Skeletal muscle cell (primary cell): ENCODE measurements at regions not wholly inside any gene's neighbourhood (a gene's known extent, or its start where the extent isn't known, plus 50 kb on each side); places are given as distances from the start of the nearest gene placed in this dataset.
"Not testable (repeated sequence)": the region's sequence is repeated elsewhere in the genome, so short reads cannot be mapped to it uniquely, and the experiment has no call there.

Experiments
- DNase-seq: peaks from one replicate; pipeline ENCODE4 v3.0.0-alpha.2; 2010; ENCODE audit warnings: low read depth
- H3K4me3 ChIP-seq: 2 replicates; pipeline ENCODE4 v1.5.1; 2011; ENCODE audit warnings: low read depth, mild to moderate bottlenecking, control low read depth, low read length, moderate library complexity

- DNase-seq = no peak
- H3K4me3 ChIP-seq = no peak overlapping the region
Measured at GRCh38 chrX:129007631-129008030, 515.7 kb downstream of the SMARCA1 start.

DNA sequence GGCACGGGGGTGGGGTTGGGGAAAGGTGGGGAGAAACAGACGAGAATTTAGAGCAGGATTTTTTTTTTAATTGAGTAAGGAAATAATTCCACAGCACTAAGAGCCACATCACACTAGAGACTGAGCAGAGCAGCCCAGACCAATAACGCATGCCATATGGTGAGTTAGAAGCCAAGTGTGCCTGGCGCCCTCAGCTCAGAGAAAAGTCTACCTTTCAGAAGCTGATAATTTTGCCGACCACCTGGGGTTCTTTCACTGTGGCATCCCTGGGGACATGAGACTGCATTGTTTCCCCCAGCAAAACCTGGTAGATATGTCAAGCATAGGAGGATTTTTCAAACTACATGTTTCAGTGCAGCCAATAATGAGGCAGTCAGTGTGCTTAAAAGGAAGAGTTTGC, 516.8 kb downstream of the SMARCA1 start:
- DNase-seq = no peak
- no peak overlapping the region for H3K4me3 ChIP-seq

DNA sequence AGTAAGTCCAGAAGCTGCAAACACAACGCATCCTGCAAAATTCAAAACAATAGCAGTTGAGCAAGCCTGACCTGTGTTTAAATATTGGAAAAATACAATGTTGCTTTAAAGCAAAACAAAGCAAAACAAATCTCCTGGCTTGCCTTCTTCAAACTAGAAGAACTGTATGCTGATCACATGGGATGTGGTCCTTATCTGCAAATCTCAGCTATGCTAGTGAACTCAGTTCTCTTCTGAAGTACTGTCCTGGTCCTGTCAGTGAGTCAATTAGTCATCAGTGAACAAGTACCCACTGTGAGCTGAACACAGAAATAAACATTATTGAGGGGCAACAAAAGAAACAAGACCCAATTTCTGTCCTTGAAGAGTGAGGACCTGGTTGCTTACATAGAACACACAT, 522.5 kb downstream of the SMARCA1 start:
- no peak for DNase-seq
- H3K4me3 ChIP-seq = no peak overlapping the region

- H3K4me3 ChIP-seq = no peak overlapping the region
- DNase-seq = no peak
Measured at GRCh38 chrX:129000018-129000417, 523.3 kb downstream of the SMARCA1 start.

DNA sequence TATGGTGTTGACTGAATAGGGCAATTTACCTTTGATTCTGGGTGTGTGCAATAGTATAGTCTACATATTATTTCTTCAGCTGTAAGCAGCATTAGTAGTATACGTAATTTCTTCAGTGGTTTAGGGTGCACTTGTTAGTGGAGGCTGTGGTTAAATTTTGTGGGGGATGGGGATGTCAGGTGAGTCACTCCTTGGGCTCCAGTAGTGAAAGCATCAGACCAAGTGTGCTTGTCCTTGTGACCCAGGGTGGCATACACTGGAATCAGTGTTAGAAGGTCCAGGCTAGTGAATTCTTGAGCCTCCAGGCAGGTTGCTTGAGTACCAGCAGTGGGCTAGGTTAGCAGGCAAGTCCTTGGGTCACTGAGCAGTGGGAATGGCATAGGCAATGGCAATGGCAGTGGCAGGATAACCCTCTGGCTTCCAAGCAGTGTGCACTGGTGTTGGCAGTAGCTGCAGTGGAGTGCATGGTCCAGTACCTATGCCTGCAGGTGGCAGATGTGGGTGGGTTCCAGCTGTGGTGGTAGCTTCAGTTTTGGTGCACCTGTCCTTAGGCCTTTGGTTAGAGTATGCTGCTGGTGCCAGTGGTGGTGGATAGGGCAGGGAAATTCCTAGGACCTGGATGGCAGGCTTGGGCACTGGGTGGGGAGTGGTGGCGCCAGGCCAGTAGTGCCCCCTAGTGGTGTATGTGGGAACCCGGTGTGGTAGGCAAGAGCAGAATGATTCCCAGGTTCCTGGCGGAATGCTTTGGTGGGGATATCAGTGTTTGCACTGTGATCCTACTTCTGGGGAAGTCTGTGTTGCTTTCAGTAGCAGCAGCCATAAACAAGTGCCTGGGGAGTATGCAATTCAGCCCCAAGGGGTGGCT, 531.0 kb downstream of the SMARCA1 start:
- no peak for DNase-seq
- no peak overlapping the region for H3K4me3 ChIP-seq

DNA sequence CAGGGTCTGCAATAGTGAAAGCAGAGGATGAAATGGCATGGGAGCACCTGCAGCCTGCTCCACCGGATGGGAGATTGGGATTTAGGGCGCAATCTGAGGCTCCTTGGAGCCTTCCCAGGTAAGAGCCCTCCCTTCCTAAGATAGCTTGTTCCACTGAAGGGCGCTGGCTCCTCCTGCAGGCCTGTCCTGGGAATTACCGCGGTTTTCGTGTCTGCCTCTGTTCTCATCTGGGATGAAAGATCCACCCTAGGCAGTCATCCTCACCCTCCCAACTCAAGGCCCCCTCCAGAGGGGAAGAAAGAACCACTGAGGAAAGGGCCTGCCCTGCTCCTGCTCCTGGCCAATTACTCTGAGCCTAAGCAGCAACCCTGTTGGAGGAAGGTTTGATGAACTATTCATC, 547.5 kb downstream of the SMARCA1 start:
- DNase-seq = no peak
- no peak overlapping the region for H3K4me3 ChIP-seq

- no peak for DNase-seq
- no peak overlapping the region for H3K4me3 ChIP-seq
Measured at GRCh38 chrX:128973033-128973432, 550.3 kb downstream of the SMARCA1 start.

DNA sequence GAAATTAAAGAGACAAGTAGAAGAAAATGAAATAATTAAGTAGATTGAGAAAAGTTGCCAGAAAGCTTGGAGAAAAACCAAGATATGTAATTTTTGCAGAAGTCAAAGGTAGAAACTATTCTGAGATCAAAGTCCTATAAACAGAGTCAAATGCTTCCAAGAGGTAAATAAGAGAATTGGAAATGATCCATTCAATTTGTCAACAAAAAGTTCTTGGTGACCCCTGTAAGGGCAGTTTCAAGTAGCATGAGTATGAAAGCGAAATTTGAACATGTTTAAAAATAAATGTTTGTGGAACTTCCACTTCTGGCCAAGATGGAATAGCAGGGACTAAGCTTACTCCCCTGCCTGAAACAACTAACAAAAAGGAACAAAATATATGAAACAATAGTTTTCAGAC, 562.0 kb downstream of the SMARCA1 start:
- DNase-seq = no peak
- H3K4me3 ChIP-seq = no peak overlapping the region

- not testable (repeated sequence) for H3K4me3 ChIP-seq, DNase-seq
Measured at GRCh38 chrX:128954697-128955096, 568.6 kb downstream of the SMARCA1 start.

GRCh38 chrX:128931071-128931470, 592.2 kb downstream of the SMARCA1 start:
- DNase-seq = no peak
- no peak overlapping the region for H3K4me3 ChIP-seq

- DNase-seq = no peak
- no peak overlapping the region for H3K4me3 ChIP-seq
Measured at GRCh38 chrX:128929271-128930057, 593.8 kb downstream of the SMARCA1 start.

DNA sequence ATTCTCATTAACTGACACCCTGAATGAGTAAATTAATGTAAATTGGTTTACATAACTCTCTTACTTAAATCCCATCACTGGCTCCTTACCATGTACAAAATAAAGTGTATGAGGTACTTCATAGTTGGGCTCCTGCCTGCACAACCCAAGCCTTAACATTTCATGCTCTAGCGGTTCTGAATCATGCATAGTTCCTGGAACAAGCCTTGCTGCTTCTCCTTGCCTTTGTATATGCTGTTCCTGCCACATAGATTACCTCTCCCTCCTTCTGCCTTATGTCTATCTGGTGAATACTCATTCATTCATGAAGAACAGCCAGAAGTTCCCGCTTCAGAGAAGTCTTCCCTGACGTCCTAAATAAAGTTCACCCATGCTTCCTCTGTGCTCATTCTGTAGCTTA, 594.7 kb downstream of the SMARCA1 start:
- no peak overlapping the region for H3K4me3 ChIP-seq
- DNase-seq = no peak

GRCh38 chrX:128927363-128927762, 595.9 kb downstream of the SMARCA1 start:
- H3K4me3 ChIP-seq = no peak overlapping the region
- no peak for DNase-seq

- H3K4me3 ChIP-seq = no peak overlapping the region
- no peak for DNase-seq
Measured at GRCh38 chrX:128906753-128907152, 616.5 kb downstream of the SMARCA1 start.

GRCh38 chrX:128901018-128901417, 622.3 kb downstream of the SMARCA1 start:
- no peak overlapping the region for H3K4me3 ChIP-seq
- DNase-seq = no peak

DNA sequence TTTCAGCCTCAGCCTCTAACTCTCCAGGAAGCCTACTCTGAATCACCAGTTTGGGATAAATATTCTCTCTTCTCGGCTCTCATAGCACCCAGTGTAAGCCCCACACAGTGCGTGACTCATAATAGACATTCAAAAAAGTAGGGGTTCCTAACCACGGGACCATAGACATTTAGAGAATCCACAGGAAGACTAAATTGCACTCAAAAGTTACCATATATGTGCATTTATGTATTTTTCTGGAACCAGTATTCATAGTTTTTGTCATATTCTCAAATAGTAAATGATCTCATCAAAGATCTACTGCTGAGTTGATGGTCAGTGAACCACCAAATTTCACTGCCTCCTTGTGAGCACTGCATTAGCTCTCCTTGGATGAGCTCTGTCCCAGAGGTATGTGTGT, 625.7 kb downstream of the SMARCA1 start:
- DNase-seq = no peak
- no peak overlapping the region for H3K4me3 ChIP-seq

DNA sequence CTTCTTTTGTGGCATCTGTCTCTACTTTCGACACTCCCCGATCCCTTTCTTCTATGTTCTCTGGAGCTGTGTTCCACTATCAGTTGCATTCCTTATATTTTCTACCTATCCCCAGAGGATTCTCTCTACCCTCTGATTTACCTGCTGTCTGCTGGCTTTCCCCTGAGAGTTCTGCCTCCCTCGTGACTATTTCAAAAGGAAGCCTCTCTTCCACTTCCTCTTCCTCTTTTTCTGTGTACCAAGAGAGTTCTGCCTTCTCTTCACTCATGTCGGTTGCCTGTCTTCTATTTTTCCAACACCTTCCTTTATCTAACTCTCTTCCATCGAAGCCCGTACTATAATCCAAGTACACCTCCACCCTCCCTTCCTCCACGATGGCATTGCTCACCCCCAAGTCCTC, 631.7 kb downstream of the SMARCA1 start:
- H3K4me3 ChIP-seq = no peak overlapping the region
- DNase-seq = no peak

- no peak overlapping the region for H3K4me3 ChIP-seq
- no peak for DNase-seq
Measured at GRCh38 chrX:128884430-128884829, 638.9 kb downstream of the SMARCA1 start.

DNA sequence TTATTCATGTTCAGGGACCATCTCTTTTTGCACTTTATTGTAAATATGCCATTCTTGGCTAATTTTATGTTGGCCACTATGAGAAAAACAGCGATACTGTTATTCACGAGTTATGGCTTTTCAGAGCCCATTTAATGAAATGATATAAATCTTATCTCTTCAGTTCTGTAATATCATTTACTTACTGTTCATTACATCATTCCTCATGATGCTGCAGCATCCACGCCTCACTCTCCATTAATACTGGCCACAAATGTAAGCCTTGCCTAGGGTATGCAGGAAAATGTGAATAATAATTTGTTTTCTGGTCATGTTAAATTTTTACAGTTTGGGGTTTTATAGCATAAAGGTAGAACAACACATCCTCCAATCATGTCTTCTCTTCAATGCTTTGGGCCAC, 639.6 kb downstream of the SMARCA1 start:
- no peak overlapping the region for H3K4me3 ChIP-seq
- DNase-seq = no peak

DNA sequence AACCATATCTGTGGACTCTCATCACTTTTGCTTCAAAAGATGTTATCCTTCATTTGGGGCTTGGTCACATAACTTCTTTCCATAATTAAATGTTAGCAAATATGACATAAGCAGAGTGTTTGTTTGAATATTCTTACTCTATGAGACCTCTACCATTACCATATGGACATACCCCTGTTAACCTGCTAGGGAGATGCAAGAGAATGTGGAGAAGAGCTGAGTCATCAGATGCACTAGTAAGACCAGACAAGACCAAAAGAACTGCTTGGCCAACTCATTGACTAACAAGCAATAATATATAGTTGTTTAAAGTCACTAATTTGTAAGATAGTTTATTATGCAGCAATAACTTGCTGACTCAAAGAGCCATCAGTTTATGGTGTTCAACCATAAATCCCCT, 652.9 kb downstream of the SMARCA1 start:
- no peak for DNase-seq
- H3K4me3 ChIP-seq = no peak overlapping the region

DNA sequence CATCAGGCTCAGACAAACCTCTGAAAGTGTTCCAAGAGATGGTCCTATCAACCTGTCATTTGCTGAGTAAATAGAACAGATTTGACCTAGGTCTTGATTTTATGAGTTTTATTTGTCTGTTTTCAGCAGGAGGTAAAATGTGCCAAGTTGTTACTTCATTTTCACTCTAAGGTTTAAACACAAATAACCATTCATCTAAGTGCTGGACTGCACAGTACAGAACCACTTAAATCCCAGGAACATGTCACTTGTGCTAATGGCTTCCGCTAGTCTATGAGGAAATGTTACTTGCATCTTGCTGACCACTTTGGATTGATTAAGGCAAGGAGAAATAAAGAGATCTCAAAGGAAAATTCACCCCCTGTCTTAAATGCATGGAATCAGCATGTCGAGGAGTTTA, 660.7 kb downstream of the SMARCA1 start:
- no peak overlapping the region for H3K4me3 ChIP-seq
- DNase-seq = no peak
